Tibial nerve (tissue), 4 donors: ENCODE measurements at regions not wholly inside any gene's neighbourhood (a gene's known extent, or its start where the extent isn't known, plus 50 kb on each side); places are given as distances from the start of the nearest gene placed in this dataset.

ENCODE experiments used
- EP300 ChIP-seq, 2 donors: sonication (generic); formaldehyde crosslinking; IDR thresholded peaks; one replicate each; pipeline ENCODE4 v1.6.1; 2017; ENCODE audit warnings: antibody characterized with exemption in 2 of 2, mild to moderate bottlenecking in 1 of 2
- POLR2A ChIP-seq, 2 donors: fragments of 450-650 bp; IDR thresholded peaks; one replicate each; pipeline ENCODE4 v1.6.1; 2017; ENCODE audit warnings: antibody characterized with exemption in 2 of 2, mild to moderate bottlenecking in 2 of 2, moderate library complexity in 2 of 2
- TF ChIP-seq, protein P1 (sequence below), 5 experiments: fragments of 200-600 bp in 3 of 5; fragments of 450-650 bp in 2 of 5; sonication (generic) in 3 of 5; IDR thresholded peaks; one replicate each; pipeline ENCODE4 v1.5.1; 2016 to 2019; ENCODE audit warnings: antibody characterized with exemption in 5 of 5, mild to moderate bottlenecking in 3 of 5, moderate library complexity in 2 of 5

- TF ChIP-seq, protein P1, sequence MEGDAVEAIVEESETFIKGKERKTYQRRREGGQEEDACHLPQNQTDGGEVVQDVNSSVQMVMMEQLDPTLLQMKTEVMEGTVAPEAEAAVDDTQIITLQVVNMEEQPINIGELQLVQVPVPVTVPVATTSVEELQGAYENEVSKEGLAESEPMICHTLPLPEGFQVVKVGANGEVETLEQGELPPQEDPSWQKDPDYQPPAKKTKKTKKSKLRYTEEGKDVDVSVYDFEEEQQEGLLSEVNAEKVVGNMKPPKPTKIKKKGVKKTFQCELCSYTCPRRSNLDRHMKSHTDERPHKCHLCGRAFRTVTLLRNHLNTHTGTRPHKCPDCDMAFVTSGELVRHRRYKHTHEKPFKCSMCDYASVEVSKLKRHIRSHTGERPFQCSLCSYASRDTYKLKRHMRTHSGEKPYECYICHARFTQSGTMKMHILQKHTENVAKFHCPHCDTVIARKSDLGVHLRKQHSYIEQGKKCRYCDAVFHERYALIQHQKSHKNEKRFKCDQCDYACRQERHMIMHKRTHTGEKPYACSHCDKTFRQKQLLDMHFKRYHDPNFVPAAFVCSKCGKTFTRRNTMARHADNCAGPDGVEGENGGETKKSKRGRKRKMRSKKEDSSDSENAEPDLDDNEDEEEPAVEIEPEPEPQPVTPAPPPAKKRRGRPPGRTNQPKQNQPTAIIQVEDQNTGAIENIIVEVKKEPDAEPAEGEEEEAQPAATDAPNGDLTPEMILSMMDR (IDR thresholded peaks at IDR 0.05), result no peak
- no peak for TF ChIP-seq POLR2A (IDR thresholded peaks at IDR 0.05)
- TF ChIP-seq EP300 (IDR thresholded peaks at IDR 0.05), result no peak
Observed at GRCh38 chr9:107079589-107079988, 203.5 kb upstream of the RAD23B start.
